ENCODE measurements at regions not wholly inside any gene's neighbourhood (a gene's known extent, or its start where the extent isn't known, plus 50 kb on each side); places are given as distances from the start of the nearest gene placed in this dataset.
"Not testable (repeated sequence)": the region's sequence is repeated elsewhere in the genome, so short reads cannot be mapped to it uniquely, and the experiment has no call there.

GRCh38 chr2:226115102-226115831, 684.4 kb downstream of the IRS1 start:
- no peak for DNase-seq

DNA sequence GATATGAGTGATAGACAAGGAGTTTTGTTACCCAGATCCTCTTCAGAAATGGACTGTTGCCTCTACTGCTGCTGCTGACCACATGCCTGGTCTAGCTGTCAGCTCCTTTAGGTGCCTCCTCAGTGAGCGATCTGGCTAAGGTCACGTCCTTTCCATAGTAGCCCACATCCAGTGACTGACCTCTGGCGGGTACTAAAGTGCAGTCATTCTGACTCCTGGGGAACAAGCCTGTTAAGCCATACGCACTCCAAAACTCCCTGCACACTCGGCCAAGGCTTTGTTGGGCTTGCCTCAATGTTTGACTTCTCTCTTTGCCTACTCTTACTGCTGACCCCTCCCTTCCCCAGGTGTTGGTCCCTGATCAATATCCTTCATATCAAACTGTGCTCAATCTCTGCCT, 685.2 kb downstream of the IRS1 start:
- no peak for DNase-seq

GRCh38 chr2:226098861-226099745, 699.6 kb downstream of the NYAP2 start:
- DNase-seq: no peak

DNA sequence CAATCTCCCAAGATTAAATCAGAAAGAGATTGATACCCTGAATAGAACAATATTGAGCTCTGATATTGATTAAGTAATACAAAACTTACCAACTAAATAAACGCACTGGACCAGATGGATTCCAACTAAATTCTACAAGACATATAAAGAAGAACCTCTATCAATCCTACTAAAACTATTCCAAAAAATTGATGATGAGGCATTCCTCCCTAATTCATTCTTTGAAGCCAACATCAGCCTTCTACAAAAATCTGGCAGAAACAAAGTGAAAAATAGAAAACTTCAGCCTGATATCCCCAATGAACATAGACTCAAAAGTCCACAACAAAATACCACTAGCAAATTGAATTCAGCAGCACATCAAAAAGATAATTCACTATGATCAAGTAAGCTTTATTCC, 695.5 kb downstream of the NYAP2 start:
- DNase-seq: no peak

- DNase-seq: no peak
Observed at GRCh38 chr2:226093364-226093763, 693.9 kb downstream of the NYAP2 start.

- no peak for DNase-seq
Observed at GRCh38 chr2:226088366-226088674, 688.8 kb downstream of the NYAP2 start.

GRCh38 chr2:226087505-226088365, 688.2 kb downstream of the NYAP2 start:
- DNase-seq: no peak

GRCh38 chr2:226087051-226087450, 687.5 kb downstream of the NYAP2 start:
- DNase-seq: no peak

DNA sequence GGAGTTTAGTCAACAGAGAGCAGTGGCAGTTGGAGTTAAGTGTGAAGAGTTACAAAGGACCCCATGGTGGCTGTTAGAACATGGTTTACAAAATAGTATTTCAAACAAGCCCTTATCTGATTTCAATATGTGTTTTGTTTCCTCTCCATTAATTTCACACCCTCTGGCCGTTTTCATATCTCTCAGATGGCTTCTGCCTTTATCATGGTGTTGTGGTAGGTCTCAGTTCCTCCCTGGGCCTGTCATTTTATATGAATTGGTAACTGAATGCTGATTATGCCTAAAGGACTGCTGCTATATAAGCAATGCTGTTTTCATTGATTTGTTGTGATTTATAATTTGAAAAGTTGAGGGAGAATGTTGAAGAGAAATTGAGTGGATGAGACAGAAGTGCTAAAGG, 686.7 kb downstream of the NYAP2 start:
- no peak for DNase-seq

DNA sequence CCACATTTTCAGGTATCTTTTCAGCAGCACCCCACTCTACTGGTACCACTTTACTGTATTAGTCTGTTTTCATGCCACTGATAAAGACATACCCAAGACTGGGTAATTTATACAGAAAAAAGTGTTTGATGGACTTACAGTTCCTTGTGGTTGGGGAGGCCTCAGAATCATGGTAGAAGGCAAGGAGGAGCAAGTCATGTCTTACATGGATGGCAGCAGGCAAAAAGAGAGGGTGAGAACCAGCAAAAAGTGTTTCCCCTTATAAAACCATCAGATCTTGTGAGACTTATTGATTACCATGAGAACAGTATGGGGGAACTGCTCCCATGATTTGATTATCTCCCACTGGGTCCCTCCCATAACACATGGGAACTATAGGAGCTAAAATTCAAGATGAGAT, 685.9 kb downstream of the NYAP2 start:
- not testable (repeated sequence) for DNase-seq

GRCh38 chr2:226080334-226080733, 680.8 kb downstream of the NYAP2 start:
- DNase-seq: no peak

GRCh38 chr2:226079671-226080181, 680.2 kb downstream of the NYAP2 start:
- no peak for DNase-seq

DNA sequence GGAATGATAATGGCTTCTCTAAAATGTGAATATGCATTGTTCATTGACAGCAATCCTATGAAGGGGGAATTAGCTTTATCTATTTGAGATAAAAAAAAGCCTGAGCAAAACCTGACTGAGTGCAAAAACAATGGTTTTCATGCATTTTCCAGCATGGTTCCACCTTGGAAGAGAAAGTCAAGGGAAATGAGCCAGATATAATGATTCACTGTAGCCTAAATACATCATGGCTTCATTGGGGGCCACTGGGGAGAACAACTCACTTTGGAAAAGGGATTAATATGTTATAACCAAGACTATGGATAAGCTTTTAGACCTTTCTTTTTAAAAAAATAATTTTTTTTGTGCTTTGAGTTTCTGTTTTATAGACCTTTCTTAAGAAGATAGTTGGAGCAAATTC, 679.7 kb downstream of the NYAP2 start:
- no peak for DNase-seq

GRCh38 chr2:226078666-226079065, 679.2 kb downstream of the NYAP2 start:
- DNase-seq: no peak

DNA sequence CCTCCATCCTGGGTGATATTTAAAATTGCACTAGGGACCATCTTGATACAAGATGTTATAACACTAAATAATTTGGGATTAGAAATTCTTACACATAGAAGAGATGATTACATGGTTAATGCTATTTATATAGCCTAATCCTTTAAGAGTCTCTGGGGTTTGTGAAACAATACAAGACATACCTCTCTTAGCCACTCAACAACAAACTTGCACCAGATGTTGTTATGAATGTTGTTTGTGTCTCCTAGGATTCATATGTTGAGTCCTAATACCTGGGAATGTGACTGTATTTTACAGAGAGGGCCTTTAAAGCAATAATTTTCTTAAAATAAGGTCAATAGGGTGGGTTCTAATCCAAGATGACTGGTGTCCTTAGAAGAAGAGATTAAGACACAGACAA, 678.3 kb downstream of the NYAP2 start:
- DNase-seq: no peak

DNA sequence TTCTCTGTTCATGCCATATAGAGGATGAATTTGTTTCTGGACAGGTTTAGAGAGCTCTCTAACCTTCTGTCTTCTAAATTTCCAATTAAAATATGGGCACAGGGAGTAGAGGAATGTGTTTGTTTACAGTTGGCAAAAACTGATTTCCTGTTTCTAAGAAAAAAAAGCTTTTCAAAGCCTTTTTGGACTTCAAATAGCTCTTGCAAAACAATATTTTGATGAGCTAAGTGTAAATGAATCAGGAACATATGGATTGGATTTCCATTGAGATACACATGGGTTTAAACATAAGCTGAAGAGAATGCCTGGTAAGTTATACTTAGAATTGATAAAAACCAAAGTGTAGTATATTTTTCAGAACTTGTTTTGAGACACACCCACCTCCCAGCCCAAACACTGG, 677.5 kb downstream of the NYAP2 start:
- DNase-seq: no peak

DNA sequence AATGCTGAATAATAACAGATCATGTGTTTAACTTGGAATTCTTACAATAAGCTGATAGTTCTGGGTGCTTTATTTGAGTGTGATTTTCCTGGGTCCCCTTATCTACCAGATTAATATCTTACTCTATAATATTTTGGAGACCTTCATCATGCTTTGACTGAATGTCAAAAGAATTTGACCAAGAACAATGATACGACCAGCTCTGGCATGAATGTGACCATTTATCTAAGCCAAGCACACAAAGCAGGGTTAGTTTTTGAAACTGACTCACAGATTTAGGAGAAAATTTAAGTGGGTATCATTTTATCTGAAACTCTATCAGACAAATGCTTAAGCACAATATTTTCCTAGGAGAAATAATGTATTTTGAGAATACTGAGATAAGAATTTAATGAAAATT, 677.0 kb downstream of the NYAP2 start:
- no peak for DNase-seq

- DNase-seq: no peak
Observed at GRCh38 chr2:226074391-226074790, 674.9 kb downstream of the NYAP2 start.

- no peak for DNase-seq
Observed at GRCh38 chr2:226073496-226074160, 674.1 kb downstream of the NYAP2 start.

GRCh38 chr2:226066873-226067272, 667.4 kb downstream of the NYAP2 start:
- DNase-seq: no peak

GRCh38 chr2:226066391-226066790, 666.9 kb downstream of the NYAP2 start:
- DNase-seq: no peak

DNA sequence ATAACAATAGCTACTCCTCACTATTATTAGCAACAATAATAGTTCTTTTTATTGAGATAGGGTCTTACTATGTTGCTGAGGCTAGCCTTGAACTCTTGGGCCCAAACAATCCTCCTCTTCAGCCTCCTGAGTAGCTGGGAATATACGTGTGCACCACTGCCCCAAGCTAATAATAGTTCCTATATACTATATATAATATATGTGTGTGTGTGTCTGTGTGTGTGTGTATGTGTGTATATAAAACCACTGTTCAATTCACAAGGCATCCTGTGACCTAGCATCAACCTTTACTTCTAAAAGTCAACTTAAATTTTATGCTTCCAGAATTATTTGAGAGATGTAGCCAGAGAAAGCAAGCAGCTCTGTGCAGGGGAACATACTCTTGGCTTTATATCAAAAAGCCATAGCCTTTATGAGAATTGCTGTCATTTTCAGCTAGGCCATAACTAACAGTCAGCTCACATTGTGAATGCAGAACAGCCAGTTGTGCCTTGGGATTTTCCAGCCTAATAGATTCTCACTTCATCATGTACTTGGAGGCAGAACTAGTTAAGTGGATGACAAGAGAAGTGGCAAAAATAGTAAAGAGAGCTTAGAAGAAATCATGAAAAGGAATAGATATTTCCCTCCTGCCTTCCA, 665.5 kb downstream of the NYAP2 start:
- DNase-seq: no peak
